ENCODE measurements at regions not wholly inside any gene's neighbourhood (a gene's known extent, or its start where the extent isn't known, plus 50 kb on each side); places are given as distances from the start of the nearest gene placed in this dataset.

DNA sequence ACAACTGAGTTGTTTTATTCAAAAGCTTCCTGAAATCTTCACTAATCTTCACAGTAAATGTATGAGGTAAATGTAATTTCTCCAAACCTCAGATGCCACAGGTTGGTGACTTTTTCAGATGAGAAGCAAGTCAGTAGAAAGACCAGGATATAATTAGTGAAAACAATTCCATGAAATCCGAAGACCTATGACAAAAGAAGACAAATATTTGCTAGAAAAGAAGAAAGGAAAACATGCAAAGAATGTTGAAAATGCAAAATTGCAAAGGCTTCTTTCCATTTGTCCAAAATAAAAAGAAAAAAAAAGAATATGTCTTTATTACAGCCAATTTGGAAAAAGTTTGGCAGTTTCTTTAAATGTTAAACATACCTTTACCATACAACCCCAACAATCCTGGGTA, 88.3 kb upstream of the MYRIP start:
- TF ChIP-seq, protein P1, sequence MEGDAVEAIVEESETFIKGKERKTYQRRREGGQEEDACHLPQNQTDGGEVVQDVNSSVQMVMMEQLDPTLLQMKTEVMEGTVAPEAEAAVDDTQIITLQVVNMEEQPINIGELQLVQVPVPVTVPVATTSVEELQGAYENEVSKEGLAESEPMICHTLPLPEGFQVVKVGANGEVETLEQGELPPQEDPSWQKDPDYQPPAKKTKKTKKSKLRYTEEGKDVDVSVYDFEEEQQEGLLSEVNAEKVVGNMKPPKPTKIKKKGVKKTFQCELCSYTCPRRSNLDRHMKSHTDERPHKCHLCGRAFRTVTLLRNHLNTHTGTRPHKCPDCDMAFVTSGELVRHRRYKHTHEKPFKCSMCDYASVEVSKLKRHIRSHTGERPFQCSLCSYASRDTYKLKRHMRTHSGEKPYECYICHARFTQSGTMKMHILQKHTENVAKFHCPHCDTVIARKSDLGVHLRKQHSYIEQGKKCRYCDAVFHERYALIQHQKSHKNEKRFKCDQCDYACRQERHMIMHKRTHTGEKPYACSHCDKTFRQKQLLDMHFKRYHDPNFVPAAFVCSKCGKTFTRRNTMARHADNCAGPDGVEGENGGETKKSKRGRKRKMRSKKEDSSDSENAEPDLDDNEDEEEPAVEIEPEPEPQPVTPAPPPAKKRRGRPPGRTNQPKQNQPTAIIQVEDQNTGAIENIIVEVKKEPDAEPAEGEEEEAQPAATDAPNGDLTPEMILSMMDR (IDR thresholded peaks at IDR 0.05), result no peak
- TF ChIP-seq POLR2A (IDR thresholded peaks at IDR 0.05), result no peak
